ENCODE measurements at regions not wholly inside any gene's neighbourhood (a gene's known extent, or its start where the extent isn't known, plus 50 kb on each side); places are given as distances from the start of the nearest gene placed in this dataset.

GRCh38 chr5:35430381-35431162 is 187.1 kb upstream of the SPEF2 start:
- no peak for DNase-seq (ENCODE audit: low read depth)

GRCh38 chr5:35420200-35420599 is 189.9 kb upstream of the PRLR start:
- DNase-seq (ENCODE audit: low read depth): no peak

- no peak for DNase-seq (ENCODE audit: low read depth)
Measured at GRCh38 chr5:35417040-35417439, 186.8 kb upstream of the PRLR start.

GRCh38 chr5:35416217-35416988 is 186.1 kb upstream of the PRLR start:
- DNase-seq (ENCODE audit: low read depth): no peak

- DNase-seq (ENCODE audit: low read depth): no peak
Measured at GRCh38 chr5:35415309-35415708, 185.0 kb upstream of the PRLR start.

- DNase-seq (ENCODE audit: low read depth): no peak
Measured at GRCh38 chr5:35409361-35409760, 179.1 kb upstream of the PRLR start.

GRCh38 chr5:35408146-35408545 is 177.9 kb upstream of the PRLR start:
- DNase-seq (ENCODE audit: low read depth): no peak

GRCh38 chr5:35407697-35408096 is 177.4 kb upstream of the PRLR start:
- no peak for DNase-seq (ENCODE audit: low read depth)

- DNase-seq (ENCODE audit: low read depth): no peak
Measured at GRCh38 chr5:35405938-35406337, 175.7 kb upstream of the PRLR start.

GRCh38 chr5:35404701-35405100 is 174.4 kb upstream of the PRLR start:
- DNase-seq (ENCODE audit: low read depth): peak; percentile 16

GRCh38 chr5:35393901-35394300 is 163.6 kb upstream of the PRLR start:
- DNase-seq (ENCODE audit: low read depth): no peak

- no peak for DNase-seq (ENCODE audit: low read depth)
Measured at GRCh38 chr5:35384658-35385057, 154.4 kb upstream of the PRLR start.

GRCh38 chr5:35383041-35383440 is 152.8 kb upstream of the PRLR start:
- DNase-seq (ENCODE audit: low read depth): no peak

GRCh38 chr5:35377653-35378052 is 147.4 kb upstream of the PRLR start:
- DNase-seq (ENCODE audit: low read depth): no peak

GRCh38 chr5:35374584-35374983 is 144.3 kb upstream of the PRLR start:
- DNase-seq (ENCODE audit: low read depth): no peak

- no peak for DNase-seq (ENCODE audit: low read depth)
Measured at GRCh38 chr5:35373249-35373648, 143.0 kb upstream of the PRLR start.

GRCh38 chr5:35372482-35372881 is 142.2 kb upstream of the PRLR start:
- DNase-seq (ENCODE audit: low read depth): no peak

- DNase-seq (ENCODE audit: low read depth): no peak
Measured at GRCh38 chr5:35371951-35372426, 141.7 kb upstream of the PRLR start.

- no peak for DNase-seq (ENCODE audit: low read depth)
Measured at GRCh38 chr5:35370871-35371270, 140.6 kb upstream of the PRLR start.

- DNase-seq (ENCODE audit: low read depth): peak; percentile 13
Measured at GRCh38 chr5:35369965-35370790, 139.9 kb upstream of the PRLR start.

- no peak for DNase-seq (ENCODE audit: low read depth)
Measured at GRCh38 chr5:35367526-35367925, 137.2 kb upstream of the PRLR start.

GRCh38 chr5:35365758-35366157 is 135.5 kb upstream of the PRLR start:
- DNase-seq (ENCODE audit: low read depth): peak; percentile 16

Data from M059J (cell line).